Thoracic aorta (tissue), 2 donors: ENCODE measurements at regions not wholly inside any gene's neighbourhood (a gene's known extent, or its start where the extent isn't known, plus 50 kb on each side); places are given as distances from the start of the nearest gene placed in this dataset.

ENCODE experiments used
- ATAC-seq: fragments of 150-250 bp; one replicate; pipeline ENCODE4 v1.8.0; 2017; ENCODE audit warnings: low read depth; ENCODE audit not compliant: insufficient number of reproducible peaks, low FRiP score
- DNase-seq: peaks from one replicate; pipeline ENCODE4 v3.0.0-alpha.2; 2020; ENCODE audit warnings: low spot score
- H3K27ac ChIP-seq, 2 donors: fragments of 200-600 bp; sonication (generic); 1 replicate in 1 of 2; 2 replicates in 1 of 2; pipeline ENCODE4 v1.5.1; 2016; ENCODE audit warnings: mild to moderate bottlenecking in 2 of 2, moderate library complexity in 2 of 2
- H3K27me3 ChIP-seq: fragments of 200-600 bp; sonication (generic); replicated peaks from 2 replicates; pipeline ENCODE4 v1.6.0; 2016; ENCODE audit warnings: mild to moderate bottlenecking; ENCODE audit not compliant: insufficient read depth
- H3K36me3 ChIP-seq: fragments of 200-600 bp; sonication (generic); one replicate; pipeline ENCODE4 v1.5.1; 2016
- H3K4me1 ChIP-seq, 2 donors: fragments of 200-600 bp; sonication (generic); 1 replicate in 1 of 2; 2 replicates in 1 of 2; pipeline versions ENCODE4 v1.5.1 to v1.6.0; 2016; ENCODE audit warnings: low read depth in 2 of 2, mild to moderate bottlenecking in 1 of 2; ENCODE audit not compliant: control insufficient read depth in 1 of 2
- H3K4me3 ChIP-seq: fragments of 200-600 bp; sonication (generic); 2 replicates; pipeline ENCODE4 v1.5.1; 2016; ENCODE audit warnings: mild to moderate bottlenecking
- H3K9me3 ChIP-seq: fragments of 200-600 bp; sonication (generic); 2 replicates; pipeline ENCODE4 v1.5.1; 2016
- TF ChIP-seq, protein P1 (sequence below): fragments of 200-600 bp; sonication (generic); IDR thresholded peaks from one replicate; pipeline ENCODE4 v1.5.1; 2019; ENCODE audit warnings: antibody characterized with exemption

DNA sequence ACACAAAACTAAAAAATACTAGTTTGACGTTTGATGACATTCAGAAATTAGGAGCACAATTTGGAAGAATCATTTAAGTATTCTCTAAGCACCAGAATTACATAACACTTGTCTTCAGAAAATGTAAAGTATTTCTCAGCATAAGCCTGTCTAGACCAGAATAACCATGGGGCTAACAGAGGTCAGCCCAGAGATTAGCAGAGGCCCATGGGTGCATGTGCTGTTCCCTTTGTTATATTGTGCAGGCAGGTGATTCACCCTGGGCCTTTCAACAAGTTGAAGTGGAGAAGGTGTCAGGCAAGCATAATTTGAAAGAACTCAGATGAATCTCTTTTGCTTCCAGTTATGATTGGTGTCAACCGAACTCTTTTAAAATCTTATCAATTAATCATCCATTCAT lies 227.9 kb downstream of the LURAP1L start:
- DNase-seq (no peak), ATAC-seq (no peak)
- no peak overlapping the region for H3K4me3 ChIP-seq
- no peaks in the 10 kb centered on the region for H3K9me3 ChIP-seq
- H3K4me1 ChIP-seq, result no peaks in the 10 kb centered on the region
- no peak overlapping the region for H3K27ac ChIP-seq
- TF ChIP-seq, protein P1, sequence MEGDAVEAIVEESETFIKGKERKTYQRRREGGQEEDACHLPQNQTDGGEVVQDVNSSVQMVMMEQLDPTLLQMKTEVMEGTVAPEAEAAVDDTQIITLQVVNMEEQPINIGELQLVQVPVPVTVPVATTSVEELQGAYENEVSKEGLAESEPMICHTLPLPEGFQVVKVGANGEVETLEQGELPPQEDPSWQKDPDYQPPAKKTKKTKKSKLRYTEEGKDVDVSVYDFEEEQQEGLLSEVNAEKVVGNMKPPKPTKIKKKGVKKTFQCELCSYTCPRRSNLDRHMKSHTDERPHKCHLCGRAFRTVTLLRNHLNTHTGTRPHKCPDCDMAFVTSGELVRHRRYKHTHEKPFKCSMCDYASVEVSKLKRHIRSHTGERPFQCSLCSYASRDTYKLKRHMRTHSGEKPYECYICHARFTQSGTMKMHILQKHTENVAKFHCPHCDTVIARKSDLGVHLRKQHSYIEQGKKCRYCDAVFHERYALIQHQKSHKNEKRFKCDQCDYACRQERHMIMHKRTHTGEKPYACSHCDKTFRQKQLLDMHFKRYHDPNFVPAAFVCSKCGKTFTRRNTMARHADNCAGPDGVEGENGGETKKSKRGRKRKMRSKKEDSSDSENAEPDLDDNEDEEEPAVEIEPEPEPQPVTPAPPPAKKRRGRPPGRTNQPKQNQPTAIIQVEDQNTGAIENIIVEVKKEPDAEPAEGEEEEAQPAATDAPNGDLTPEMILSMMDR, result no peak
- H3K27me3 ChIP-seq, result no peaks in the 10 kb centered on the region
- no peaks in the 10 kb centered on the region for H3K36me3 ChIP-seq

DNA sequence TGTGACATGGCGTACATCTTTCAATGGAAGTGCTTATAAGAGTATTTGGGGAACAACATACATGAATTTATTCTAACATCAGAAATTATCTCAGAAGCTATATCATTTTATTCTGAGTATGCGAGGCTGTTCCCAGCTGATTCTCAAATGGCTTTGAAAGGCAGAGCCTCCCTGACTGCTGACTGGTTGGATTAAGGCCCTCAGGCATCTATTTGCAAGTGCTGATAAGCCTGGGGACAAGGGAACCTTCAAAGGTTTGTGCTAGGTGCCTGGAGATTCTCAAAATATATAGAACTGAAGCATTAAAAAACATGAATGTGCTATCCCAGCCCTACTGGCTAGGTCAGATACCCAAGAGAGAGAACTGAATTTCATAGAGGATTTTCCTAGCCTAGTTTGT lies 235.1 kb downstream of the LURAP1L start:
- DNase-seq (no peak), ATAC-seq (no peak)
- H3K36me3 ChIP-seq, result no peaks in the 10 kb centered on the region
- H3K27ac ChIP-seq, result no peak overlapping the region
- no peaks in the 10 kb centered on the region for H3K9me3 ChIP-seq
- TF ChIP-seq, protein P1, result no peak
- no peak overlapping the region for H3K4me3 ChIP-seq
- H3K4me1 ChIP-seq, result peaks cover 3 to 5% of the 10 kb centered on the region in 2 donors
- H3K27me3 ChIP-seq, result no peaks in the 10 kb centered on the region

DNA sequence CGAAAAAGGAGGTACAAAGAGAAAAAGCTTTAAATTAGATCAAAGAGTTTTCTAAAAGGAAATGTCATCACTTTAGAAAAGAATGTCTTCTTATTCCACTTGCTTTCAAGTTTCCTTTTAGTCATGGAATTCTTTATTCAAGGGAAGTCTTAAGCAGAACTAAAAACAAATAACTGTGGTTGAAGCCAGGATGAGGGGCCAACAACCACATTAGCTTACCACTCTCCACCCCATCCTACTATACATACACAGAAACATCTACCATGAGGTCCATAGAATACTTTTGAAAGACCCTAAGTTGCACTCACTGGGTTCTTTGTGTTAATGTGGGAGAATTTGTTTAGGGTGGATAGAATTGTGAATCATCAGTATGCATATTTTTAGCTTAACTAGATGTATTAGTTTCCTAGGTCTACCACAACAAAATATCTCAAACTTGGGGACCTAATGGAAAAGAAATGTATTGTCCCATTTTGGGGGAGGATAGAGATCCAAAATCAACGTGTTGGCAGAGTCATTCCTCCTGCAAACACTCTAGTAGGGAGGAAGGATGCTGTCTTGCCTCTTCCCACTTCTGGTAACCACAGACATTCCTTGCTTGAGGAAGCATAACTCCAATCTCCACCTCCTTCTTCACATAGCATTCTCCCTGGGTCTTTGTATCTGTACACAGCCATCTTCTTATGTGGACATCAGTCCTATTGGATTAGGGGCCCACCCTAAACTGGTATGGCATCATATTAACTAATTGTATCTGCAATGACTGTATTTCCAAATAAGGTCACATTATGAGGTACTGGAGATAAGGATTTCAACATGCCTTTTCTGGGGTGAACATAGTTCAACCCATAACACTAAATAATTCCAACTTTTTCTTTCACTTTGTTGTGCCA lies 239.4 kb downstream of the LURAP1L start:
- H3K27ac ChIP-seq, result no peak overlapping the region
- TF ChIP-seq, protein P1, result no peak
- H3K27me3 ChIP-seq, result no peaks in the 10 kb centered on the region
- no peak for ATAC-seq
- no peak for DNase-seq
- no peak overlapping the region for H3K4me3 ChIP-seq
- H3K9me3 ChIP-seq, result no peaks in the 10 kb centered on the region
- H3K36me3 ChIP-seq, result no peaks in the 10 kb centered on the region
- H3K4me1 ChIP-seq, result peaks cover 3 to 11% of the 10 kb centered on the region in 2 donors

DNA sequence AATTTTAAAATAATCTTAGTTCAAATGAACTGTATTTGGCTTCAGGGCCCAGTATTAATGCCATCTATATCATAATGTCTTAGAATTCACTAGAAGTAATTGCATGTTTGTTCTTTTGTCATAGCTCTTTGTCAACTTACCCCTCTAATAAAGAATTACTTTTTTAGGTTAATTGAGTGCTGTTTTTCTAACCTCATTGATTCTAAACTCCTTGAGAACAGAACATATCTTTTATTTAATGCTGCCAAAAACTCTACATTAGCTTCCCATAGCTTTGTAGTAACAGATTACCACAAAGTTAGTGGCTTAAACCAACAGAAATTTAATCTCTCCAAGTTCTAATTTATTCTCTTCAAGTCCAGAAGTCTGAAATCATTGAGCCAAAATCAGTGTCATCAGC lies 242.4 kb downstream of the LURAP1L start:
- Histone ChIP-seq H3K27ac (no peak overlapping the region), H3K27me3 (no peaks in the 10 kb centered on the region), H3K9me3 (no peaks in the 10 kb centered on the region), H3K4me1 (peaks cover 3 to 11% of the 10 kb centered on the region in 2 donors), H3K36me3 (no peaks in the 10 kb centered on the region), H3K4me3 (no peak overlapping the region)
- DNase-seq, result no peak
- no peak for ATAC-seq
- TF ChIP-seq, protein P1, result no peak

DNA sequence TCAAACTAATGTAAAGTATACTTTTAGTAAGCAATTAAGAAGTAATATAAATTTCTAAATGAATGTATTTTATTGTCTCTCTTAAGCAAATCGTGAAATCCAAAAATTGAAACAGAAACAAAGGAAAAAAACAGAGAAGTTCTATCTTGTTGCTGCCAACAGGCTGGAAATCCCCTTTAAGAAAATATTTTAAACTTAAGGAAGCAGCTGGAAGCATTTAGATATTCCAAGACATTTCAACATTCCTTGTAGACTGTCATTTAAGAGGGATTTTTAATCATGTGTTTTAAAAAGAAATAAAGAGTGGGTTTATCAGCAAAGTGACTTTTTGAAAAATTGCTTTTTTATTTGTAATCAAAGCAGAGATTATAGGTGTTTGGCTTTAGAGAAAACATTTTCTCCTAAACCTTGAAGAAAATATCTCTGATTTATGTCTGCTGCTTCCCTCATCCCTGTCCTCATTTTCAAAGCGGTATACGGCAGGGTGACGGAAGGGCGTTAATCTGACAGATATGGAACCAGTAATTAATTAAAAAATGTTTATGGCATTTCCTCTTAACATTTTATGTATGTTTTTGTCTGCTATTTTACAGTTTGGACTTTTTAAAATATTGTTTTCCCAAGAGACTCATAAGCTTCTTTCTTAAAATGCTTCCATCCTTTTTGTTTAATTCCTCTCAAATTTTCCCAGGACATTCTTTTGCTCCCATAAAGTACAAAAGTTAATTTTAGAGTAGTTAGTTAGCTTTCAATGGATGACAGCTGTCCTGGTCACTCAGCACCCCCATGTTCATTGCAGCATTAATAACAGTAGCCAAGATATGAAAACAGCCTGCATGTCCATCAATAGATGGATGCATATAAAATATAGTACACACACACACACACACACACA lies 245.6 kb downstream of the LURAP1L start:
- TF ChIP-seq, protein P1, result no peak
- Histone ChIP-seq H3K9me3 (no peaks in the 10 kb centered on the region), H3K27ac (no peak overlapping the region), H3K4me1 (peaks cover 0 to 6% of the 10 kb centered on the region in 2 donors), H3K27me3 (no peaks in the 10 kb centered on the region), H3K36me3 (no peaks in the 10 kb centered on the region), H3K4me3 (no peak overlapping the region)
- DNase-seq (no peak), ATAC-seq (no peak)
